Skeletal muscle tissue (tissue), 3 donors: ENCODE measurements at regions not wholly inside any gene's neighbourhood (a gene's known extent, or its start where the extent isn't known, plus 50 kb on each side); places are given as distances from the start of the nearest gene placed in this dataset.

Experiments
- H3K27ac ChIP-seq: one replicate; pipeline ENCODE4 v1.7.0; 2013; ENCODE audit warnings: mild to moderate bottlenecking, low read depth, low read length, inconsistent platforms
- H3K27me3 ChIP-seq, 3 donors: one replicate each; pipeline ENCODE4 v1.7.0; 2013; ENCODE audit warnings: low read length in 3 of 3; ENCODE audit not compliant: control insufficient read depth in 3 of 3, insufficient read depth in 3 of 3
- H3K36me3 ChIP-seq, 3 donors: one replicate each; pipeline ENCODE4 v1.7.0; 2013; ENCODE audit warnings: low read length in 3 of 3; ENCODE audit not compliant: control insufficient read depth in 3 of 3, insufficient read depth in 3 of 3
- H3K4me1 ChIP-seq, 3 donors: one replicate each; pipeline ENCODE4 v1.7.0; 2013; ENCODE audit warnings: low read length in 3 of 3, mild to moderate bottlenecking in 3 of 3; ENCODE audit not compliant: control insufficient read depth in 3 of 3, insufficient read depth in 3 of 3
- H3K4me3 ChIP-seq, 3 donors: one replicate each; pipeline ENCODE4 v1.7.0; 2013; ENCODE audit warnings: low read length in 3 of 3
- H3K9ac ChIP-seq, 3 donors: one replicate each; pipeline ENCODE4 v1.7.0; 2013; ENCODE audit warnings: low read length in 3 of 3, mild to moderate bottlenecking in 3 of 3, moderate library complexity in 2 of 3, low read depth in 1 of 3
- H3K9me3 ChIP-seq, 3 donors: one replicate each; pipeline ENCODE4 v1.7.0; 2013; ENCODE audit warnings: low read length in 3 of 3; ENCODE audit not compliant: control insufficient read depth in 3 of 3
- donor health status: Osteomylitis.

DNA sequence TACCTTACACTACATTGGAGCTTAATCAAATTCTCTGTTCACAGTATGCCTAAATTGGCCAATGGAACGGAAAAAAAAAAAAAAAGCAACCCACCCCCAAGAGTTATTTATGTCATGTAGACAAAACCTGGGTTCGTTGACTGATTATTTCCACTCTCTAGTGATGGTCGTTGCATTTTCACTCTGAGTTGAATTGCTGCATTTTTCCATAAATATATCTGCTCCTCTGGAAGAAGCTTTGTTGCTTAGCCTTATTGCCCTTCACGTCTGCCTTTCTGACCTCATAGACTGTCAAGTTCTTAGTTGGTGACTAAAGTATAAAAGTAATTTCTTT is 90.2 kb upstream of the RUNX1 start:
- Histone ChIP-seq H3K4me1 (peaks cover 0 to 6% (median 3%) of the 10 kb centered on the region in 3 donors), H3K27ac (no peak overlapping the region), H3K9me3 (no peaks in the 10 kb centered on the region), H3K27me3 (no peaks in the 10 kb centered on the region), H3K4me3 (no peak overlapping the region), H3K36me3 (no peaks in the 10 kb centered on the region), H3K9ac (no peak overlapping the region)

DNA sequence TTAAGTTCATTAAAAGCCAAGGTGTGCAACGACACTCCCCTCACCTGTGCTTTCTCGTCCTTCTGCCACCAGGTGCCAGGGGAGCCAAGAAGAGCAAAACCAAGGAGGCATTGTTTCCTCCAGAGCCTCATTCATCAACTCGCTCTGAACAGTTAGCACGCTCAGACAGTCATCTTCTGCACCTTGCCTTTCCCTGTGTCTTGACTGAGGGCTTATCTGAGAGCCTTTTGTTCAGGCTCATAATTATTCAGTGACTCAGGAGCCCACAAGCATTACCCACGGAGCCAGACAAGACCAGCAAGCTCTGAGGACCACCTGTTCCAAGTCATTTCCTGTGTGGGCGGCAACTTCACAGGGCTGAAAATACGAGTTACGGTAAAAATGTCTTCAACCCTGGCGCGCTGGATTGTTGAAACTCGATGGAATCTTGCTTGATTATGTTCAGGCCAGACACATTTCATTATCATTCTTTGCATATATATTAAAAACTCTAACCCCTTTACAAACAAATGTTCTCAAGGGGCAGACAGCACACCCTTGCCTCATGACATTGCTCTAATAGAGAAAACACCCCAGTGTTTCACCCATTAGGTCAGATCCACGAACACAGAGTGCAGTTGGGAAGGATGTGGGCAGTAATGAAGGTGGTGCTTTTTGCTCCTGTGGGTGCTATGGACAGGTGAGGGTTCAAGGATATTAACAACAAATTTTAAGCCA is 89.7 kb upstream of the RUNX1 start:
- Histone ChIP-seq H3K36me3 (no peaks in the 10 kb centered on the region), H3K4me1 (peaks cover 0 to 6% (median 3%) of the 10 kb centered on the region in 3 donors), H3K9ac (no peak overlapping the region), H3K27me3 (no peaks in the 10 kb centered on the region), H3K27ac (no peak overlapping the region), H3K4me3 (no peak overlapping the region), H3K9me3 (no peaks in the 10 kb centered on the region)

DNA sequence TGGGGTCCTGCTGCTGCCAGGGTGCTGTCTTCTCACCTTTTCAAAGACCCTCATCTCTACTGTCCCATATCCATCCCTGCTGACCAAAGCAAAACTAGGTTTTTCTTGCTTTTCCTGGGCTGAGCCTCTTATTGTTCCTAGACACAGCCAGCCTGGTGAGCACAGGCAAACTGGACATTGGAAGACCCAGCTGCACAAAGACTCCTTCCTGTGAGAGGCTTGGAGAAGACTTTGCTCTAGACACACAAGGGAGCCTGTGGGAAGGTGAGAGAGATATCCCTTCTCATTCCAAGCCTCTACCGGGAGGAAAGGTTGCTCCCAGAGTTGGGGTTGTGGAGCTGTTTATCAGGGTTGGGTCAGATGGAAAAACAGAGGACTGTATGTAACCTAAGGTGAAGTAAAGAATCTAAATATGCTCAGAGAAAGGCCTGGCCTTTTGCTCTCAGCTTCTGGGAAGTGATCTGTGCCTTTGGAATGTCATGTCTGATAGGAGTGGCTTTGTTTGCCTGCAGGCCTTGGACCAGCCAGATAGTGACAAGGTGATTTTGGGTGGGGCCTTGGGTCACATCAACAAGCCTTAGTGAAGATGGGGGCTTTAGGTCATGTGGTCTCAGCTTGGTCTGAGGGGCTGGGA is 87.6 kb upstream of the RUNX1 start:
- Histone ChIP-seq H3K27ac (no peak overlapping the region), H3K4me3 (no peak overlapping the region), H3K9me3 (no peaks in the 10 kb centered on the region), H3K27me3 (no peaks in the 10 kb centered on the region), H3K9ac (no peak overlapping the region), H3K4me1 (peaks cover 0 to 6% (median 3%) of the 10 kb centered on the region in 3 donors), H3K36me3 (no peaks in the 10 kb centered on the region)

DNA sequence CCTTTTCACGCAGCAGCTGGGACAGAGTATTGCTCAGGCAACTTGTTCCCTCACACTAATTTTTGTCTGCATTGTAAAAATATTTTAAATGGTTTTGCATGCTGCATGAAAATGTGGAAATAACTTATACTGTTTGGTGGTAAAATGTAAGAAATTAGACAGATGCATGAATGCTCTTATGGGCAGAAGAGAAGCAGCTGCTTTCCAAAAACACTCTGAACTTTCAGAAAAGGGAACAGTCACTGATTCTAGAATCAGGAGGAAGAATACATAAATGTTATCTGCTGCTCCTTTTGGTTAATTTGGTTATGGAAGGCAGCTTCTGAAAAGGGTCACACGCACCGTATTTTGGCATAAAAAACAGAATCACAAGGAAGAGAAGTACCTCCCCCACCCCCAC is 87.0 kb upstream of the RUNX1 start:
- Histone ChIP-seq H3K9me3 (no peaks in the 10 kb centered on the region), H3K36me3 (no peaks in the 10 kb centered on the region), H3K9ac (no peak overlapping the region)

DNA sequence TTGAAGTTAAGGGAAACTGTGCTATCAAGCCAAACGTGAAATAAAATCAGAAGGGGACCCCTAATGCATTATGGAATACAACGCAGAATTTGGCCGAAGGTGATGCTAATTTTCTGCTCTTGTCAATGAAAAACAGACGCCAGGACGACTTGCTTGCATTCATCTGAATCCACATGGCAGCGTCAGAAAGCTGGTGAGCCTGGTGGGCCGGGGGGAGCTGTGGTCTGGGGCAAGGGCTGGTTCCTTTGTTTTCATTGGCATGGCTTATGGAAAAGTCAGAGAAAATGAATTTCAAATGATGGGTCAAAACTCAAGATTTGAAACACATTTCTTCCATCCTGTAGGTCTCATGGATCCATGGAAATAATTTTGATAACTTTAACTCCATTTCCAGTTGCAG is 86.4 kb upstream of the RUNX1 start:
- H3K27me3 ChIP-seq: no peaks in the 10 kb centered on the region
- H3K9me3 ChIP-seq: no peaks in the 10 kb centered on the region
- no peak overlapping the region for H3K27ac ChIP-seq
- no peak overlapping the region for H3K4me3 ChIP-seq
- no peaks in the 10 kb centered on the region for H3K36me3 ChIP-seq
- H3K4me1 ChIP-seq: peaks cover 0 to 6% (median 3%) of the 10 kb centered on the region in 3 donors
- H3K9ac ChIP-seq: no peak overlapping the region

More for the DNA sequence above, 87.0 kb upstream of the RUNX1 start:
- no peak overlapping the region for H3K4me3 ChIP-seq
- H3K27ac ChIP-seq: no peak overlapping the region
- peaks cover 0 to 6% (median 3%) of the 10 kb centered on the region in 3 donors for H3K4me1 ChIP-seq
- H3K27me3 ChIP-seq: no peaks in the 10 kb centered on the region

DNA sequence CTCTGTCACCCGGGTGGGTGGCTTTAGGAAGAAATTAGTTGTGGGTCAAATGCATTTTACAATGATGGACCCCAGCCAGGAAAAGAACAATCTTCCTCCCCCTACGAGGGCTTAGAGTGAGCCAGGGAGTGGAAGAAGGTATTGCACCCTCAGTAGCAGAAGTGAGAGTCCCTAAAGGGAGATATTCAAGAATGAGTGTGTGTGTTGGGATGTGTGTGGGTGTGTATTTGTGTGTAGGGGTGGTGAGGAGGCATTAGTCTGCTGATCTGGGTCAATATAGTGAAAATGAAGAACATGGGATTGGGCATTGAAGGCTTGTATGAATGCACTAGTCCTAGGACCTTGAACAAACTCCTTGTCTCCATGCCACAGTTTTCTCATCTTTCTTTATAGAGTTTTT is 85.2 kb upstream of the RUNX1 start:
- no peak overlapping the region for H3K4me3 ChIP-seq
- no peak overlapping the region for H3K27ac ChIP-seq
- H3K9ac ChIP-seq: no peak overlapping the region
- H3K4me1 ChIP-seq: peaks cover 0 to 6% (median 3%) of the 10 kb centered on the region in 3 donors
- H3K9me3 ChIP-seq: no peaks in the 10 kb centered on the region
- H3K27me3 ChIP-seq: no peaks in the 10 kb centered on the region
- no peaks in the 10 kb centered on the region for H3K36me3 ChIP-seq

DNA sequence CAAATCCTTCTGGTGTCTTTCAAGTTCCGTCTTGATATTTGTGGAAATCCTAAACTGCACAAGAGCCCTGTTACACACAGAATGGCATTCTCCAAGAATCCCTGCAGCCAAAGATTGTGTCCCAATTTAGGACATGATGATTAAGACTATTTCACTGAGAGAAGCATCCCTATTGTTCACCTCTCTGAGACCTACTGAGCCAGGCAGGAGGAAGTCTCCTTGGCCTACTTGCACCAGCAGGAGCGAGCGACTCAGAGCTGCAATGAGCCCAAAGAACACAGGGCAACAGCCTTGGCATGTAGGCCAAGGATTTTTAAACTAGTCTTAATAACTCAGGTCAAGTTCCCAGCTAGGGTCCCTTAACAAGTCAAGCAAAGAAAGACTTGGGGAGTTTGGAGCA is 79.4 kb upstream of the RUNX1 start:
- no peaks in the 10 kb centered on the region for H3K9me3 ChIP-seq
- no peaks in the 10 kb centered on the region for H3K36me3 ChIP-seq
- no peak overlapping the region for H3K9ac ChIP-seq
- H3K4me3 ChIP-seq: no peak overlapping the region
- no peaks in the 10 kb centered on the region for H3K27me3 ChIP-seq
- H3K4me1 ChIP-seq: no peaks in the 10 kb centered on the region
- no peak overlapping the region for H3K27ac ChIP-seq

DNA sequence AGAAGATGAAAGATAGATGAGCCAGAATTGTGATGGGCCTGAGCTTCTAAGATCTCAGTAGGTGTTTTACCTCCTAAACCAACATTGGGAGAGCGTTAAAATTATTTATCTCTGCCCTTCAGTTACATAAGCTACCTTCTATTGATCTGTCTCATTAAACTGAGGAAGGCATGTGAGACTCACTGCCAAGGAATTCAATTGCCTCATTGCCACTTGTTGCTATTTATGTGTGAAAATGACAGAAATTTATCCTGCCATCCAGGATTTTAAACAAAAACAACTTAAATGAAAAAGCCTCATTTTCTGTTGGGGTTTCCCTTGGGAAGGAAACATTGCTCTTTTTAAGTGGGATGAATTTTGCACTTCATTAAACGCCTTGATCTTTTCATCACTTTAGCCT is 78.7 kb upstream of the RUNX1 start:
- no peaks in the 10 kb centered on the region for H3K36me3 ChIP-seq
- no peaks in the 10 kb centered on the region for H3K4me1 ChIP-seq
- no peak overlapping the region for H3K9ac ChIP-seq
- H3K27me3 ChIP-seq: no peaks in the 10 kb centered on the region
- no peak overlapping the region for H3K27ac ChIP-seq
- H3K4me3 ChIP-seq: no peak overlapping the region
- no peaks in the 10 kb centered on the region for H3K9me3 ChIP-seq

DNA sequence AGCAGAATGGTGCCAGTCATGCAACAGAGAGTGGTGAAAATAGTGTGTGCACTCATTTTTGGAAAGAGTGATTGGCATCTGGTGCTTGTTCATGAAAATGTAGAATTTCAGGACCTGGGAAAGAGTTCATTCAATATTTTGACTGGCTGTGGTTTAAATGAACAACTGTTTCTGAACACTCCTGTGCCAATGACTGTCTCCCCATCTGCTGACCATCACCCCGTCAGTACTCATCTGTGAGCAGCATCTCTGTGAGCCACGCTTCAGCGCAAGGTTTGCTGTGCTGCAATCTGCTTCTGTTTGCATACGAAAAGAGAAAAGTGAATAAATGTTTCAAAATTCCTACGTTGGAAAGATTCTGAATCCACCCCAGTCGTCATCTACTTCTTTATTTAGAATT is 77.9 kb upstream of the RUNX1 start:
- Histone ChIP-seq H3K4me3 (no peak overlapping the region), H3K27me3 (no peaks in the 10 kb centered on the region), H3K9me3 (no peaks in the 10 kb centered on the region), H3K4me1 (no peaks in the 10 kb centered on the region), H3K36me3 (no peaks in the 10 kb centered on the region), H3K9ac (no peak overlapping the region), H3K27ac (no peak overlapping the region)

DNA sequence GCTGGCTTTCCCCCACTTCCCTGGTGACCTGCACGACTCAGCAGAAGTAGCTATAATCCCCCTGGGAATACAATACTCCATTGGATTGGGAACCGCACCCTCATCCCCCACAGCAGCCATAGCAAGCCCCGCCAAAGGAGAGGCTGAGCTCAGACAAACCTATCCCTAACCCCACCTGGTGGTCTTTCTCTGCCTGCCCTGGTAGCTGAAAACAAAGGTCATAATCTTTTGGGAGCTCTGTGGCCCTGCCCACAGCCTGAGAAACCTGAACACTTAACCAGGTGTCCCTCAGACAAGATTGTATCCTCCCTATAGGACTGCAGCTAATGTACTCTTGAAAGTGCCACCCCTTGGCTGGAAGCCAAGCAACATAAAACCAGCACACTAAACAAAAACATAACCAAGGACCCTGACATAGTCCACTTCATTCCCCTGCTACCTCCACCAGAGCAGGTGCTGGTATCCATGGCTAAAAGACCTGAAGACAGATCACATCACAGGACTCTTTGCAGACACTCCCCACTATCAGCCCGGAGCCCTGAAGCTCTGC is 71.6 kb upstream of the RUNX1 start:
- Histone ChIP-seq H3K27me3 (no peaks in the 10 kb centered on the region), H3K4me1 (peaks cover 0 to 10% (median 3%) of the 10 kb centered on the region in 3 donors), H3K9me3 (no peaks in the 10 kb centered on the region), H3K9ac (no peak overlapping the region), H3K4me3 (no peak overlapping the region), H3K36me3 (no peaks in the 10 kb centered on the region), H3K27ac (no peak overlapping the region)
